Brain microvascular endothelial cell (primary cell): ENCODE measurements at regions not wholly inside any gene's neighbourhood (a gene's known extent, or its start where the extent isn't known, plus 50 kb on each side); places are given as distances from the start of the nearest gene placed in this dataset.
A peak's percentile ranks its signal among the peaks of the same experiment; 100 is the strongest.

Experiments used
- DNase-seq: peaks from one replicate; pipeline ENCODE4 v3.0.0-alpha.2; 2020
- H3K27ac ChIP-seq: fragments of 250-450 bp; sonication (Bioruptor Pico); 2 replicates; pipeline ENCODE4 v1.5.1; 2020; ENCODE audit warnings: mild to moderate bottlenecking, moderate library complexity
- H3K27me3 ChIP-seq: fragments of 250-450 bp; sonication (Bioruptor Pico); replicated peaks from 2 replicates; pipeline ENCODE4 v1.5.1; 2020; ENCODE audit warnings: mild to moderate bottlenecking
- H3K36me3 ChIP-seq: fragments of 250-450 bp; sonication (Bioruptor Pico); replicated peaks from 2 replicates; pipeline ENCODE4 v1.5.1; 2020; ENCODE audit warnings: mild to moderate bottlenecking
- H3K4me3 ChIP-seq: 2 replicates; pipeline ENCODE4 v1.5.1; 2011; ENCODE audit warnings: low read depth, mild to moderate bottlenecking, control low read depth, low read length, moderate library complexity
- CTCF ChIP-seq: IDR thresholded peaks from 2 replicates; pipeline ENCODE4 v1.5.1; 2011; ENCODE audit warnings: low read depth, mild to moderate bottlenecking, moderate library complexity, low read length, control low read depth, inconsistent platforms; ENCODE audit errors: missing control alignments
- in situ Hi-C: cut with HindIII; loops from 2 replicates; pipeline ENCODE4 v1.10.0; 2017; ENCODE audit warnings: low sequenced_read_pairs, low pct_ligation_motif_present

DNA sequence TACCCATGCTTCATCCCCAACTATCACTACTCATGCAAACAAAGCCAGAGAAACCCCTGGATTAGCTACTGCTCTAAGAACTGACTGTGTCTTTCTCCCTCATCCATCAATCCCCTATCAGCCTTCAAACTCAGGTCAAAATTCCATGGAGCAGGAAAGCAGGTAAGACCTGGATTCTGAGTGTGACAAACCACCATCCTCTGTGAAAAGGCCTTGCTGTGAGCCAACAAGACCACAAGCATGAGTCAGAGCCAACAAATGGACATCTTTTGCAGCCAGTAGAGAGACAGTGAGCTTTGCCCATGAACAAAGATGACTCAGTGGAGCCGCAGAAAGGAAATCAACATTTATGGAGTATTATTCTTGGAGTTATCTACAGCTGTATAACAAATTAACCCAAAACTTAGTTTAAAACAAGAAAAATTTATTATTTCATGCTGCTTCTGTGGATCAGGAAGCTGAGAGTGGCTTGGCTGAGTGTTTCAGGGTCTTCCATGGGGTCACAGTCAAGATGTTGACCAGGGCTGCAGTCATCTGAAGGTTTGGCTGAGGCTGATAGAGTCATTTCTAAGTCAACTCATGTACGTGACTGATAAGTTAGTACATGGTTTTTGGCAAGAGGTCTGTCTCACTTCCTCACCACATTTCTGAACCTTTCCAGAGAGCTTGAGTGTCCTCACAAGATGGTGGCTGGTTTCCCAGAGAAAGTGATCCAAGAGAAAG lies 61.1 kb downstream of the PITPNM2 start:
- peak; percentile 96 for DNase-seq
- no peaks in the 10 kb centered on the region for H3K36me3 ChIP-seq
- TF ChIP-seq CTCF, result no peak
- in situ Hi-C loops, result no loop called here
- peak overlapping the region; percentile 26 for H3K27ac ChIP-seq
- no peaks in the 10 kb centered on the region for H3K27me3 ChIP-seq
- H3K4me3 ChIP-seq, result no peak overlapping the region

DNA sequence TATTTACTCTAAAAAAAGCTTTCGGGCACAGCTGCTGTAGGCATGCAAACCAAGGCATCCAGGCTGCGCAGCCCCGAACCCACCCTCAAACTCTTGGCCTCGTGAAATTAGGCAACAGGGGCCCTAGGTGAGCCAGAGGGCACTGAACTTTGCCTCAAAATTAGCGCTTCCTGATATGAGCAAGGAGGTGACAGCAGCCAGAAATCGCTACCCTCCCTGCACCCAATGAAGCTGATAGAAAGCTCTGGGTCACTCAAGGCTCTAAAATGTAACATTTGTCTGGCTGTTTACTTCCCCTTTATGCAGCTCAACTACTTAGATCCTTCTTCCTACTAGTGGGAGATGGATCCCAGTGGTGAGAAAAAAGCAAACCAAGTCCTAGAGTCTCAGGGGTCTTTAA lies 61.8 kb downstream of the PITPNM2 start:
- no peak for TF ChIP-seq CTCF
- peak overlapping the region; percentile 18 for H3K27ac ChIP-seq
- in situ Hi-C loops, result no loop called here

GRCh38 chr12:123085730-123086487 lies 65.0 kb downstream of the PITPNM2 start:
- no peak overlapping the region for H3K4me3 ChIP-seq
- no peak for TF ChIP-seq CTCF
- no peaks in the 10 kb centered on the region for H3K36me3 ChIP-seq
- H3K27ac ChIP-seq, result no peak overlapping the region
- DNase-seq, result no peak
- H3K27me3 ChIP-seq, result no peaks in the 10 kb centered on the region
- in situ Hi-C loops, result no loop called here

More for the DNA sequence above, 61.8 kb downstream of the PITPNM2 start:
- Histone ChIP-seq H3K27me3 (no peaks in the 10 kb centered on the region), H3K36me3 (no peaks in the 10 kb centered on the region), H3K4me3 (no peak overlapping the region)
- DNase-seq, result no peak

DNA sequence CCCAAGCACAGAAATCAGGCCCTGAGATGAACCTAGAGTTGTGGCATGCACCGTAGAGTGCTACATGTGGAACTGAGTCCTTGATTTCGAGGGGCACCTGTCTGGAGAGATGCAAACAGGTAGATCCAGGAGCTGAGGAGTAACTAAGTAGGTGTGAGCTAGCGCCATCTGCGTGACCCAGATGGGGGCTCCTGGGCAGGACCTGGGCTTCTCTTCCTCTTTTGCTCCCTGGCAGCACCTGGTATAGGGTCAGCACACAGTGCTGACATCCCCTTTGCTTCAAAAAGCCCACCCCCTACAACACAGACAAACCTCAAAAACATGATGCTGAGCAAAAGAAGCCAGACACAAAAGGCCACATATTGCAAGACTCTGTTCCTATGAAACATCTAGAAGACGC lies 65.8 kb downstream of the PITPNM2 start:
- no peak for DNase-seq
- no peaks in the 10 kb centered on the region for H3K36me3 ChIP-seq
- in situ Hi-C loops, result no loop called here
- H3K4me3 ChIP-seq, result no peak overlapping the region
- no peaks in the 10 kb centered on the region for H3K27me3 ChIP-seq
- no peak overlapping the region for H3K27ac ChIP-seq
- TF ChIP-seq CTCF, result no peak

- no peaks in the 10 kb centered on the region for H3K36me3 ChIP-seq
- no peaks in the 10 kb centered on the region for H3K27me3 ChIP-seq
- DNase-seq, result no peak
- TF ChIP-seq CTCF, result no peak
- in situ Hi-C loops, result no loop called here
- no peak overlapping the region for H3K4me3 ChIP-seq
- H3K27ac ChIP-seq, result no peak overlapping the region
Observed at GRCh38 chr12:123083661-123084571, 67.0 kb downstream of the PITPNM2 start.
